ENCODE measurements at regions not wholly inside any gene's neighbourhood (a gene's known extent, or its start where the extent isn't known, plus 50 kb on each side); places are given as distances from the start of the nearest gene placed in this dataset.

GRCh38 chr6:168851460-168852375 lies 401.9 kb downstream of the THBS2 start:
- TF ChIP-seq CTCF (IDR thresholded peaks at IDR 0.05) (no peak), POLR2A (IDR thresholded peaks at IDR 0.05) (no peak)
